ENCODE measurements at regions not wholly inside any gene's neighbourhood (a gene's known extent, or its start where the extent isn't known, plus 50 kb on each side); places are given as distances from the start of the nearest gene placed in this dataset.

GRCh38 chr1:87665151-87665550, 336.5 kb downstream of the LMO4 start:
- TF ChIP-seq CTCF (IDR thresholded peaks at IDR 0.05) (no peak), POLR2A (IDR thresholded peaks at IDR 0.05) (no peak)
